Osteocyte (in vitro differentiated cells): ENCODE measurements at regions not wholly inside any gene's neighbourhood (a gene's known extent, or its start where the extent isn't known, plus 50 kb on each side); places are given as distances from the start of the nearest gene placed in this dataset.
"Not testable (repeated sequence)": the region's sequence is repeated elsewhere in the genome, so short reads cannot be mapped to it uniquely, and the experiment has no call there.

Source experiments
- DNase-seq: peaks from one replicate; pipeline ENCODE4 v3.0.0; 2021; ENCODE audit warnings: mixed read lengths; ENCODE audit not compliant: unreplicated experiment; ENCODE audit errors: extremely low spot score
- H3K27ac Mint-ChIP-seq: one replicate; pipeline ENCODE4 v1.8.0; 2021; ENCODE audit warnings: mild to moderate bottlenecking, mixed read lengths; ENCODE audit not compliant: unreplicated experiment
- H3K27me3 Mint-ChIP-seq: one replicate; pipeline ENCODE4 v1.8.0; 2021; ENCODE audit warnings: mixed read lengths; ENCODE audit not compliant: unreplicated experiment
- H3K36me3 Mint-ChIP-seq: one replicate; pipeline ENCODE4 v1.8.0; 2021; ENCODE audit warnings: mixed read lengths; ENCODE audit not compliant: unreplicated experiment
- H3K4me1 Mint-ChIP-seq: one replicate; pipeline ENCODE4 v1.8.0; 2021; ENCODE audit warnings: mixed read lengths; ENCODE audit not compliant: unreplicated experiment
- H3K4me3 Mint-ChIP-seq: one replicate; pipeline ENCODE4 v1.8.0; 2021; ENCODE audit warnings: mild to moderate bottlenecking, moderate library complexity, mixed read lengths; ENCODE audit not compliant: unreplicated experiment
- H3K9me3 Mint-ChIP-seq: one replicate; pipeline ENCODE4 v1.8.0; 2021; ENCODE audit warnings: mixed read lengths; ENCODE audit not compliant: unreplicated experiment
- CTCF ChIP-seq: fragments of 200-600 bp; sonication (generic); IDR thresholded peaks from 2 replicates; pipeline ENCODE4 v1.5.0; 2021; ENCODE audit warnings: antibody characterized with exemption, mild to moderate bottlenecking, moderate library complexity

- Mint-ChIP-seq H3K27me3 (no peaks in the 10 kb centered on the region), H3K4me3 (no peak overlapping the region), H3K4me1 (no peaks in the 10 kb centered on the region), H3K36me3 (no peaks in the 10 kb centered on the region), H3K27ac (no peak overlapping the region), H3K9me3 (peaks cover 11% of the 10 kb centered on the region)
- no peak for DNase-seq
- TF ChIP-seq CTCF, result no peak
Observed at GRCh38 chr18:1840878-1841277, 730.4 kb downstream of the METTL4 start.

- DNase-seq, result no peak
- Mint-ChIP-seq H3K27ac (no peak overlapping the region), H3K4me3 (no peak overlapping the region), H3K9me3 (no peaks in the 10 kb centered on the region), H3K36me3 (no peaks in the 10 kb centered on the region), H3K4me1 (no peaks in the 10 kb centered on the region), H3K27me3 (no peaks in the 10 kb centered on the region)
- TF ChIP-seq CTCF, result no peak
Observed at GRCh38 chr18:1846640-1847039, 724.7 kb downstream of the METTL4 start.

- TF ChIP-seq CTCF, result no peak
- Mint-ChIP-seq H3K4me3 (no peak overlapping the region), H3K27me3 (no peaks in the 10 kb centered on the region), H3K9me3 (peaks cover 7% of the 10 kb centered on the region), H3K4me1 (no peaks in the 10 kb centered on the region), H3K27ac (no peak overlapping the region), H3K36me3 (no peaks in the 10 kb centered on the region)
- no peak for DNase-seq
Observed at GRCh38 chr18:1848716-1849115, 722.6 kb downstream of the METTL4 start.

DNA sequence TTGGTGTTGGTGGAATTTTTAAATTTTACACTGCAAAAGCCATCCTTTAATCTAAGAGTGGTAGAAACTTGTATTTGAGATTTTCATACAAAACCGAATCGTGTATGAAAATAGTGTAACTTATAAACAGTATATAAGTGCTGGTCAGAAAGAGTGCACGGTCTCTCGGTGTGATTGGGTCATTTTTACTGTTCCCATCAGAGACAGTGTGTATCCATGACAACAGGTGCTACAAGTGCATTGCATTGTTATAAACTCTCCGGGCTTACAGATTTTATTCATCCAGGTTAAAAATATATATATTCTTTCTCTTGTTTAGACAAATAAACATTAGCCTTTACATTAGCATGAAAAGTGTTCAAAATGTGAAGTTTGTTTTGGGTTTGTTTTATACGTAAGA lies 721.9 kb downstream of the METTL4 start:
- no peaks in the 10 kb centered on the region for H3K4me1 Mint-ChIP-seq
- H3K4me3 Mint-ChIP-seq, result no peak overlapping the region
- DNase-seq, result no peak
- TF ChIP-seq CTCF, result no peak
- H3K27ac Mint-ChIP-seq, result no peak overlapping the region
- H3K27me3 Mint-ChIP-seq, result no peaks in the 10 kb centered on the region
- H3K9me3 Mint-ChIP-seq, result peaks cover 7% of the 10 kb centered on the region
- no peaks in the 10 kb centered on the region for H3K36me3 Mint-ChIP-seq

DNA sequence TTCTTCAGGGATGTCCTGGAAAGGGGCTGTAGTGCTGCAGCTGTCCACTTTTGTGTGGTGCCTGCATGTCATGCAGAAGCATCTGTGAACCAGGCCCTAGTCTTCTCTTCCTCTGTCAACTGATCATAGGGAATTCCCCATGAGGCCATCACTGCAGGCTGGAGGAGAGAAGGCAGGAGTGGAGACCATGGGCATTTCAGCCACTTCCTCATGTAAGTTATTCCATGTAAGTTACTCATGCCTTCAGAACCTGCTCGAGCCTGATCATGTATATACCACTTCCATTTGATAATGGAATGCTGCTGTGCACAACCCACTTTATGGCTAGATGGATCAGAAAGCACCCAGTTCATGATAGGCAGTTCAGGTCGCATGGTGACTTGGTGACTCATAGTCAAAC lies 714.0 kb downstream of the METTL4 start:
- not testable (repeated sequence) for H3K36me3 Mint-ChIP-seq, H3K27ac Mint-ChIP-seq, H3K4me3 Mint-ChIP-seq, H3K27me3 Mint-ChIP-seq, DNase-seq, H3K4me1 Mint-ChIP-seq
- peaks cover 31% of the 10 kb centered on the region for H3K9me3 Mint-ChIP-seq

GRCh38 chr18:1861473-1861872 lies 709.8 kb downstream of the METTL4 start:
- no peak for TF ChIP-seq CTCF
- H3K27ac Mint-ChIP-seq, result no peak overlapping the region
- H3K27me3 Mint-ChIP-seq, result no peaks in the 10 kb centered on the region
- no peaks in the 10 kb centered on the region for H3K4me1 Mint-ChIP-seq
- H3K36me3 Mint-ChIP-seq, result no peaks in the 10 kb centered on the region
- no peak for DNase-seq
- H3K4me3 Mint-ChIP-seq, result no peak overlapping the region
- H3K9me3 Mint-ChIP-seq, result peaks cover 15% of the 10 kb centered on the region
